ENCODE measurements at regions not wholly inside any gene's neighbourhood (a gene's known extent, or its start where the extent isn't known, plus 50 kb on each side); places are given as distances from the start of the nearest gene placed in this dataset.
A peak's percentile ranks its signal among the peaks of the same experiment; 100 is the strongest.

GRCh38 chr5:167049043-167049663 is 1242.3 kb upstream of the WWC1 start:
- peaks cover 13% of the 10 kb centered on the region for H3K27me3 ChIP-seq (ENCODE audit: insufficient read depth, poor library complexity, severe bottlenecking)
- TF ChIP-seq, protein P1, sequence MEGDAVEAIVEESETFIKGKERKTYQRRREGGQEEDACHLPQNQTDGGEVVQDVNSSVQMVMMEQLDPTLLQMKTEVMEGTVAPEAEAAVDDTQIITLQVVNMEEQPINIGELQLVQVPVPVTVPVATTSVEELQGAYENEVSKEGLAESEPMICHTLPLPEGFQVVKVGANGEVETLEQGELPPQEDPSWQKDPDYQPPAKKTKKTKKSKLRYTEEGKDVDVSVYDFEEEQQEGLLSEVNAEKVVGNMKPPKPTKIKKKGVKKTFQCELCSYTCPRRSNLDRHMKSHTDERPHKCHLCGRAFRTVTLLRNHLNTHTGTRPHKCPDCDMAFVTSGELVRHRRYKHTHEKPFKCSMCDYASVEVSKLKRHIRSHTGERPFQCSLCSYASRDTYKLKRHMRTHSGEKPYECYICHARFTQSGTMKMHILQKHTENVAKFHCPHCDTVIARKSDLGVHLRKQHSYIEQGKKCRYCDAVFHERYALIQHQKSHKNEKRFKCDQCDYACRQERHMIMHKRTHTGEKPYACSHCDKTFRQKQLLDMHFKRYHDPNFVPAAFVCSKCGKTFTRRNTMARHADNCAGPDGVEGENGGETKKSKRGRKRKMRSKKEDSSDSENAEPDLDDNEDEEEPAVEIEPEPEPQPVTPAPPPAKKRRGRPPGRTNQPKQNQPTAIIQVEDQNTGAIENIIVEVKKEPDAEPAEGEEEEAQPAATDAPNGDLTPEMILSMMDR (IDR thresholded peaks at IDR 0.05; ENCODE audit: poor library complexity, severe bottlenecking): peak; percentile 94
- DNase-seq (ENCODE audit: low spot score): no peak
- no peak overlapping the region for H3K4me3 ChIP-seq (ENCODE audit: severe bottlenecking)
- no peak overlapping the region for H3K27ac ChIP-seq (ENCODE audit: poor library complexity, severe bottlenecking)
- no peaks in the 10 kb centered on the region for H3K36me3 ChIP-seq (ENCODE audit: low read depth)
- ATAC-seq (ENCODE audit: low read depth): peak; percentile 86
- no peaks in the 10 kb centered on the region for H3K4me1 ChIP-seq (ENCODE audit: insufficient read depth, poor library complexity, severe bottlenecking)
- H3K9me3 ChIP-seq (ENCODE audit: severe bottlenecking): no peaks in the 10 kb centered on the region

DNA sequence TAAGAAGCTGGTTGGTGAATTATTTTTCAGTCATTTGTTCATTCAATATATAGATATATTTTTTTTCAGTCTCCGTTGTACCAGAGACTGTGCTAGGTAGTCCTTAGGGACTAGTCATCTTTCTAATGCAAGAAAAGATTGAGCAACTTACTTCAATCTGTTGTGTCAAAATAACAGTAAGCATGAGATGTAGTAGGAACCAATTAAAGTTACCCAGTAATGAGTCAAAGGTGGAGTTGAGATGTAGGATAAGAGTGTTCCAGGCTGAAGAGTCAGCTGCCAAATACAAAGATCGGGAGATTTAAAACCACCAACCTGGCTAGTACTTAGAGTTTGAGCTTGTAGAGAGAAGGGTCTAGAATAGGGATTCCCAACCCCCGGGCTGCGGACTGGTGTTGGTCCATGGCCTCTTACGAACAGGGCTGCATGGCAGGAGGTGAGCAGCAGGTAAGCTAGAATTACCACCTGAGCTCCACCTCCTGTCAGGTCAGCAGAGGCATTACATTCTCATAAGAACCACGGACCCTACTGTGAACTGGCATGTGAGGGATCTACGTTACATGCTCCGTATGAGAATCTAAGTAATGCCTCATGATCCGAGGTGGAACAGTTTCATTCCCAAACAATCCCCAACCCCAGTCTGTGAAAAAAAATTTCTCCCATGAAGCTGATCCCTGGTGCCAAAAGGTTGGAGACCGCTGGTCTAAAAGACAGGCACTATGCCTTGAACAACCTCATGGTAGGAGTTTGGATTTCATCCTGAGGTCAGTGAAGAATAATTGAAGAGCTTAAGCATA is 1241.5 kb upstream of the WWC1 start:
- no peak for DNase-seq (ENCODE audit: low spot score)
- no peak for ATAC-seq (ENCODE audit: low read depth)

DNA sequence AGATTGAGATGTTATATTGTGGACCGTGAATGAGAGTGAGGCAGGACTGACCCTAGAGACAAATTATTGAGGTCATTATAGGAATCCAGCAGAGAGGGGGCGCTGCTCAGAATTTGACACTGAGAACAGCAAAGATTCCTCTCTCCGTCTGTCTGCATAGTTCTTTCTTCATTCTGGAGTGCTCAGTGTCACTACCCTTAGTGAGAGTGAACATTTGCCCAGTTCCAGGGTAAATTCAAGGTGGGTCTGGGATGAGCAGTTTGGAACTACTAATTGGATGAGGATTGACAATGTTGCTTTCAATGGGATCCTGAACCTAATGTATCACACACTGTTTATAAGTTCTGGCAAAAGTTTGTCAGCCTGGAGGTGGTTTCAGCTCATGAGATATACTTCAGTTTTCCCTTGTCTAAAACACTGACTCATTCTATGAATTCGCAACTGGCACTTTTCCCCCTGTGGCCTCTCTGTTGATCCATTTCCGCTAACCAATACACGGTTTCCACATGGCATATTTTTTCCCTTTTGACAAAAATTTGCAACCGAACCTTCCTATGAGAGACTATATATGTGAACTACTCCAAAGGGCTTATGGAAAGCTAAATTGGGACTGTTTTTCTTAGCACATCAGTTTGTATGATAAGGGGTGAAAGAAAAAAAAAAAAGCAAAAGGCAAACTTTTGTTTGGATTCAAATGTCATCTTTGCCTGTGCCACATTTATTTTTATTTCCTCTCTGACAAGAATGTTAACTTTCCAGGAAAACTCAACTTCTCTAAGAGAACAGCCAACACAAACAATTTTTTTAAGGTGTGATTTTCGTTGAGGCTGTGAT is 1240.7 kb upstream of the WWC1 start:
- no peaks in the 10 kb centered on the region for H3K9me3 ChIP-seq (ENCODE audit: severe bottlenecking)
- ATAC-seq (ENCODE audit: low read depth): no peak
- no peaks in the 10 kb centered on the region for H3K4me1 ChIP-seq (ENCODE audit: insufficient read depth, poor library complexity, severe bottlenecking)
- DNase-seq (ENCODE audit: low spot score): no peak
- no peaks in the 10 kb centered on the region for H3K36me3 ChIP-seq (ENCODE audit: low read depth)
- no peak overlapping the region for H3K4me3 ChIP-seq (ENCODE audit: severe bottlenecking)
- no peak overlapping the region for H3K27ac ChIP-seq (ENCODE audit: poor library complexity, severe bottlenecking)
- TF ChIP-seq, protein P1 (IDR thresholded peaks at IDR 0.05; ENCODE audit: poor library complexity, severe bottlenecking): peak; percentile 5
- H3K27me3 ChIP-seq (ENCODE audit: insufficient read depth, poor library complexity, severe bottlenecking): peaks cover 15% of the 10 kb centered on the region

More for the DNA sequence above, 1241.5 kb upstream of the WWC1 start:
- H3K9me3 ChIP-seq (ENCODE audit: severe bottlenecking): no peaks in the 10 kb centered on the region
- no peaks in the 10 kb centered on the region for H3K36me3 ChIP-seq (ENCODE audit: low read depth)
- H3K4me1 ChIP-seq (ENCODE audit: insufficient read depth, poor library complexity, severe bottlenecking): no peaks in the 10 kb centered on the region
- H3K27me3 ChIP-seq (ENCODE audit: insufficient read depth, poor library complexity, severe bottlenecking): peaks cover 13% of the 10 kb centered on the region
- TF ChIP-seq, protein P1 (IDR thresholded peaks at IDR 0.05; ENCODE audit: poor library complexity, severe bottlenecking): no peak
- no peak overlapping the region for H3K4me3 ChIP-seq (ENCODE audit: severe bottlenecking)
- no peak overlapping the region for H3K27ac ChIP-seq (ENCODE audit: poor library complexity, severe bottlenecking)

- no peaks in the 10 kb centered on the region for H3K36me3 ChIP-seq (ENCODE audit: low read depth)
- ATAC-seq (ENCODE audit: low read depth) (no peak), DNase-seq (ENCODE audit: low spot score) (no peak)
- H3K4me3 ChIP-seq (ENCODE audit: severe bottlenecking): no peak overlapping the region
- H3K4me1 ChIP-seq (ENCODE audit: insufficient read depth, poor library complexity, severe bottlenecking): no peaks in the 10 kb centered on the region
- no peak overlapping the region for H3K27ac ChIP-seq (ENCODE audit: poor library complexity, severe bottlenecking)
- H3K9me3 ChIP-seq (ENCODE audit: severe bottlenecking): no peaks in the 10 kb centered on the region
- TF ChIP-seq, protein P1 (IDR thresholded peaks at IDR 0.05; ENCODE audit: poor library complexity, severe bottlenecking): no peak
- peaks cover 19% of the 10 kb centered on the region for H3K27me3 ChIP-seq (ENCODE audit: insufficient read depth, poor library complexity, severe bottlenecking)
Observed at GRCh38 chr5:167051402-167051768, 1240.1 kb upstream of the WWC1 start.
